A549 (cell line): ENCODE measurements at regions not wholly inside any gene's neighbourhood (a gene's known extent, or its start where the extent isn't known, plus 50 kb on each side); places are given as distances from the start of the nearest gene placed in this dataset.

Experiments
- CBX2 ChIP-seq: fragments of 200-600 bp; sonication (generic); IDR thresholded peaks from 2 replicates; pipeline ENCODE4 v1.6.1; 2016; ENCODE audit warnings: low read depth, mild to moderate bottlenecking, borderline replicate concordance
- CEBPB ChIP-seq, 2 experiments: fragments of >200 bp in 1 of 2; sonication (Bioruptor Twin) in 1 of 2; formaldehyde crosslinking in 1 of 2; IDR thresholded peaks; 2 replicates each; pipeline ENCODE4 v1.6.1; 2012 to 2016
- CHD2 ChIP-seq: fragments of 150-350 bp; IDR thresholded peaks from 2 replicates; pipeline ENCODE4 v1.6.1; 2014; ENCODE audit warnings: low read length; ENCODE audit not compliant: partially characterized antibody
- CTCF ChIP-seq: fragments of >200 bp; sonication (Bioruptor Twin); formaldehyde crosslinking; IDR thresholded peaks from 3 replicates; pipeline ENCODE4 v1.5.1; 2016
- GATA3 ChIP-seq: IDR thresholded peaks from 2 replicates; pipeline ENCODE4 v1.6.1; 2012; ENCODE audit warnings: borderline replicate concordance
- JUNB ChIP-seq: fragments of >200 bp; sonication (Bioruptor Twin); formaldehyde crosslinking; IDR thresholded peaks from 2 replicates; pipeline ENCODE4 v1.6.1; 2016
- MAX ChIP-seq: IDR thresholded peaks from 2 replicates; pipeline ENCODE4 v1.6.1; 2012
- NFE2L2 ChIP-seq: fragments of 150-350 bp; conservative IDR thresholded peaks from 2 replicates; pipeline ENCODE4 v1.6.1; 2014; ENCODE audit warnings: low read length
- POLR2A ChIP-seq: IDR thresholded peaks from 2 replicates; pipeline ENCODE4 v1.6.1; 2012; ENCODE audit warnings: mild to moderate bottlenecking, low read length
- RAD21 ChIP-seq, 2 experiments: fragments of >200 bp in 1 of 2; sonication (Bioruptor Twin) in 1 of 2; formaldehyde crosslinking in 1 of 2; IDR thresholded peaks in 1 of 2; conservative IDR thresholded peaks in 1 of 2; 2 replicates in 1 of 2; 3 replicates in 1 of 2; pipeline ENCODE4 v1.6.1; 2012 to 2018; ENCODE audit warnings: inconsistent platforms in 1 of 2
- RCOR1 ChIP-seq: fragments of 150-350 bp; IDR thresholded peaks from 2 replicates; pipeline ENCODE4 v1.6.1; 2014; ENCODE audit warnings: antibody characterized with exemption, low read length, low read depth
- REST ChIP-seq: fragments of 200-600 bp; sonication (generic); IDR thresholded peaks from 2 replicates; pipeline ENCODE4 v1.6.1; 2016; ENCODE audit warnings: antibody characterized with exemption, mild to moderate bottlenecking, moderate library complexity
- USF2 ChIP-seq: fragments of 450-650 bp; IDR thresholded peaks from 2 replicates; pipeline ENCODE4 v1.6.1; 2014; ENCODE audit warnings: antibody characterized with exemption
- ZC3H11A ChIP-seq: fragments of 450-650 bp; IDR thresholded peaks from 2 replicates; pipeline ENCODE4 v1.6.1; 2014; ENCODE audit warnings: antibody characterized with exemption, mild to moderate bottlenecking

- no peak for TF ChIP-seq CHD2
- TF ChIP-seq RAD21 (conservative IDR thresholded peaks at IDR 0.05 in 1 of 2, IDR thresholded peaks at IDR 0.05 in 1 of 2) = no peak
- TF ChIP-seq JUNB = no peak
- TF ChIP-seq REST = no peak
- TF ChIP-seq CTCF = no peak
- no peak for TF ChIP-seq POLR2A
- TF ChIP-seq ZC3H11A = no peak
- TF ChIP-seq USF2 = no peak
- no peak for TF ChIP-seq MAX
- no peak for TF ChIP-seq CEBPB (IDR thresholded peaks at IDR 0.05)
- no peak for TF ChIP-seq NFE2L2
- TF ChIP-seq RCOR1 = no peak
- TF ChIP-seq CBX2 = no peak
- TF ChIP-seq GATA3 = no peak
Observed at GRCh38 chr7:116394106-116394505, 105.4 kb upstream of the CAV2 start.
